ENCODE measurements at regions not wholly inside any gene's neighbourhood (a gene's known extent, or its start where the extent isn't known, plus 50 kb on each side); places are given as distances from the start of the nearest gene placed in this dataset.

DNA sequence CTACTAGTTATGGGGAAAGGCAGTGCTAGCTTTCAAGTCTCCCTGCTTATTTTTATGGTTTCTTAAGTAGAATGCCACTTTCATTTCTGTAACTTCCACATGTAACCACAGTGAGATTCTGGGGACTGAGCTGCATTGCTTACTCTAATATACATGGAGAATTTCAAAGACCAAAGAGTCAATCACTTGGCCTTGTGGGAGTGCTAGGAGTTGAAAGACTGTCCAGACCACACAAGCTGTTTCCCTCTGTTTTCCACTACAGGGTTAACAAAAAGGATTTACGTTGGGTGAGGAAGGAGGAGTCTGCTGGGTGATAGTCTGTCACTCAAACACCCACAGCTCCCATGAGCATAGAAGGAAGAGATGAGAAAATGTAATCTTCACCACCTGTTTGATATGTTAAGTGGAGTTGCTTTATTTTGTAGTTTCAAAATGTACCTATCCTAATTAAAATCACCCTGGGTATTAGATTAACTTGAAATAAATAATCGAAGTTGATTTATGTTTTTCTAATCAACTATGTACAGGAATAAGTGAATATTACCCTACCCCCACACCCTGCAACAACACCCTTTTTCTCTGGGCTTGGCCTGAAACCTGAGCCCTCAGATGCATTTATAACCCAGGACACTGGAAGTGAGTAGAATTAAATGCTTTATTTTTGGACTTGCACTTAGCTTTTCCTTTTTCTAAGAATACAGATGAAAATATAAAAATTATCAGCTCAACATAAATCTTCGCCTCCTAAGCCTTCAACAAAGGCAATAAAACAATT, 225.8 kb upstream of the SLC10A2 start:
- Histone ChIP-seq H3K27me3 (ENCODE audit: control insufficient read depth, insufficient read depth, low read length) (no peaks in the 10 kb centered on the region), H3K4me3 (ENCODE audit: low read length) (no peak overlapping the region), H3K9ac (ENCODE audit: low read length) (no peak overlapping the region), H3K4me1 (ENCODE audit: control insufficient read depth, insufficient read depth, low read length) (no peaks in the 10 kb centered on the region), H3K36me3 (ENCODE audit: control insufficient read depth, insufficient read depth, low read length) (no peaks in the 10 kb centered on the region), H3K9me3 (ENCODE audit: control insufficient read depth, low read length) (no peaks in the 10 kb centered on the region)

DNA sequence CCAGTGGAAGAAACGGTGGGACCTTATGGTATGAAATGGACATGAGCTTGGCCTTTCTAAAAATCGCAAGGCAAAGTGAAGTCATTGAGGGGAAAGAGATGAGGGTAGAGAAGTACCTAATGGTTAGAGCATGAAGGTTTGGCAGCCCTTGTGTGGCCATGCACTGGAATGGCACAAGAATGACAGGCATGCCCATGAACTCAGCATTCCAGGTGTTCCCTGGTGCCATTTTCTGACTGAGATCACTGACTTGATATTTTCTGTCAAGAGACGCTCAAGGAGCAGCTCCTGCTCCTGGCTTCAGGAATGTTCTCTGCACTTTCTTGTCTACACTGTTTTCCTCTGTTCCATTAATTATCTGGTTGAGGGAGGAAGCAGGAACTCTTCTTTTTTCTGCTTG, 225.0 kb upstream of the SLC10A2 start:
- no peak overlapping the region for H3K9ac ChIP-seq (ENCODE audit: low read length)
- no peak overlapping the region for H3K4me3 ChIP-seq (ENCODE audit: low read length)
- H3K4me1 ChIP-seq (ENCODE audit: control insufficient read depth, insufficient read depth, low read length): no peaks in the 10 kb centered on the region
- no peaks in the 10 kb centered on the region for H3K9me3 ChIP-seq (ENCODE audit: control insufficient read depth, low read length)
- no peaks in the 10 kb centered on the region for H3K27me3 ChIP-seq (ENCODE audit: control insufficient read depth, insufficient read depth, low read length)
- no peaks in the 10 kb centered on the region for H3K36me3 ChIP-seq (ENCODE audit: control insufficient read depth, insufficient read depth, low read length)

DNA sequence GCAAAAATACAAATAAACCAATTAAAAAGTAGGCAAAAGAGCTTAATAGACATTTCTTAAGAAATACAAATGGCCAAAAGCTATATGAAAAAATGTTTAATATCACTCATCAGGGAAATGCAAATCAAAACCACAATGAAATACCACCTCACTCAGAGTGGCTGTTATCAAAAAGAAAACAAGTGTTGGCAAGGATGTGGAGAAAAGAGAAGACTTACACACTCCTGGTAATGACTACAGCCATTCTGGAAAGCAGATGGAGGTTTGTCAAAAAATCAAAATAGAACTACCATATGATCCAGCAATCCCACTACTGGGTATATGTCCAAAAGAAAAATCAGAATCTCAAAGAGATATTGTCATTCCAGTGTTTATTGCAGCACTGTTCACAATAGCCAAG, 223.5 kb upstream of the SLC10A2 start:
- no peak overlapping the region for H3K9ac ChIP-seq (ENCODE audit: low read length)
- no peak overlapping the region for H3K4me3 ChIP-seq (ENCODE audit: low read length)
- no peaks in the 10 kb centered on the region for H3K4me1 ChIP-seq (ENCODE audit: control insufficient read depth, insufficient read depth, low read length)
- H3K9me3 ChIP-seq (ENCODE audit: control insufficient read depth, low read length): no peaks in the 10 kb centered on the region
- H3K36me3 ChIP-seq (ENCODE audit: control insufficient read depth, insufficient read depth, low read length): no peaks in the 10 kb centered on the region
- no peaks in the 10 kb centered on the region for H3K27me3 ChIP-seq (ENCODE audit: control insufficient read depth, insufficient read depth, low read length)

DNA sequence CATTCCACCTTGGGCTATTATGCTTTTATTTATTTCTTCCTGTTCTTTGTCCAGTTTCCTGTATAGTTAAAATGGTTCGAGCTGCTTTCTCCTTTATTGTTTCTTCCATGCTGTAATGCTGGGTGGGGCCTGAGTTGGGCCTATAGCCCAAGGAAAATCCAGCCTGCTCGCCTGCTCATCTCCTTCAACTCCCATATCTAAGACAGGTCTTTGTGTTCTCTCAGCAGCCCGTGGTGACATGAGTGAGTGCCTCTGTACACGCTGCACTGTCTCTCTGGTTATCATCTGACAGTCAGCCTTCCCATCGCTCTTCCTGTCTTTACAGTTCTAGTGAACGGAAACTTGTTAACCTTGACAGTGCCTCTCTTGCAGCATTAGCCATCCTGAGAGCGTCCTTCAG, 221.9 kb upstream of the SLC10A2 start:
- Histone ChIP-seq H3K4me3 (ENCODE audit: low read length) (no peak overlapping the region), H3K4me1 (ENCODE audit: control insufficient read depth, insufficient read depth, low read length) (no peaks in the 10 kb centered on the region), H3K9me3 (ENCODE audit: control insufficient read depth, low read length) (no peaks in the 10 kb centered on the region), H3K27me3 (ENCODE audit: control insufficient read depth, insufficient read depth, low read length) (no peaks in the 10 kb centered on the region), H3K36me3 (ENCODE audit: control insufficient read depth, insufficient read depth, low read length) (no peaks in the 10 kb centered on the region), H3K9ac (ENCODE audit: low read length) (no peak overlapping the region)

DNA sequence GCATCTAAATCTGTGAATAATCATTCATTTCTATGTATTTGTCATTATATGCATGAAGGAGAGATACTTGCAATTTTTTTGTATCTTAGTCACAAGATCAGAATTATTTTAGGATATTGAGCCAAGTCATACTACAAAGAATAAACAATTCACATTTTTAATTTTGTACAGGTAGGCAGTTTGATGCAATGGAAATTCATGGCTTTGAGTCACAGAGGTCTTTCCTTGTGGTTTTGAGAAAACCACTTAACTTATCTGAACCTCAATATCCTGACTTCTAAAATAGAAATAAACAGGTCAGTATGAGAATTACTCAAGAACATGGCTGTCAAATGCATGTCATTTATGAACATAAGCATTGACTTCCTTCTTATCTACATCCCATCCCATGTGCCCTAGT, 221.4 kb upstream of the SLC10A2 start:
- Histone ChIP-seq H3K27me3 (ENCODE audit: control insufficient read depth, insufficient read depth, low read length) (no peaks in the 10 kb centered on the region), H3K4me1 (ENCODE audit: control insufficient read depth, insufficient read depth, low read length) (no peaks in the 10 kb centered on the region), H3K36me3 (ENCODE audit: control insufficient read depth, insufficient read depth, low read length) (no peaks in the 10 kb centered on the region), H3K9me3 (ENCODE audit: control insufficient read depth, low read length) (no peaks in the 10 kb centered on the region), H3K9ac (ENCODE audit: low read length) (no peak overlapping the region), H3K4me3 (ENCODE audit: low read length) (no peak overlapping the region)

DNA sequence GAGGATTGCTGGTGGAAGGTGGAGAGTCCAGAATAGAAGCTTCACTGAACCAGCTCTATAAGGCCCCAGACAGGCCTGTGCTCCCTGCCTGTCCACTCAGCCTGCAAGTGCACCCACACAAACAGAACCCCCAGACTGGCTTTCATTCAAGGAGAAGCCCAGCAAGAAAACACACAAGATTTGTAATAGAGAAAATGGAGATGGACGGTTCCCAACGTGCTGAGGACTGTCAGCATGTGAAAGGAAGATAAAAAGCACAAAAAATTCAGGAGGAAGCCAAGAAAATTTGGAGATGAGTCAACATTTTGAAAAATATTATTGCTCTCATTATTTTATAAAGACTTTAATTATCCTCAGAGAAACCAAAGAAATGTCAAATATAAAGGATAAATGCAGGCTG, 218.2 kb upstream of the SLC10A2 start:
- H3K4me1 ChIP-seq (ENCODE audit: control insufficient read depth, insufficient read depth, low read length): no peaks in the 10 kb centered on the region
- H3K27me3 ChIP-seq (ENCODE audit: control insufficient read depth, insufficient read depth, low read length): no peaks in the 10 kb centered on the region
- H3K9ac ChIP-seq (ENCODE audit: low read length): no peak overlapping the region
- H3K4me3 ChIP-seq (ENCODE audit: low read length): no peak overlapping the region
- no peaks in the 10 kb centered on the region for H3K9me3 ChIP-seq (ENCODE audit: control insufficient read depth, low read length)
- H3K36me3 ChIP-seq (ENCODE audit: control insufficient read depth, insufficient read depth, low read length): no peaks in the 10 kb centered on the region

DNA sequence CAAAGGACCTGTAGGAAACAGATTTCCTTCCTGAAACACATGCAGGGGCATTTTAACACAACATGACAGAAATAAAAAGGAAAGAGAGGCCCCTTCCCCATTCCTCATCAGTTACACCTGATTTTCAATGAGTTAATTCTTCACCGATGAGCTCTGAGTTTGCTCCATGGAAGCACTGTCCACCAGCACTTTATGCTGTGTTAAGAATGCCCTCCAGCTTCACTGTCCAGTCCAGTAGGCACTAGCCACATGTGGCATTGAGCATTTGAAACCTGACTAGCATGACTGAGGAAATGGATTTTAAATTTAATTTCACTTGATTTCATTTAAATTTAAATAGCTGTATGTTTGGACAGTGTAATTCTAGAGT, 217.2 kb upstream of the SLC10A2 start:
- H3K9ac ChIP-seq (ENCODE audit: low read length): no peak overlapping the region
- H3K4me1 ChIP-seq (ENCODE audit: control insufficient read depth, insufficient read depth, low read length): no peaks in the 10 kb centered on the region
- no peaks in the 10 kb centered on the region for H3K27me3 ChIP-seq (ENCODE audit: control insufficient read depth, insufficient read depth, low read length)
- H3K36me3 ChIP-seq (ENCODE audit: control insufficient read depth, insufficient read depth, low read length): no peaks in the 10 kb centered on the region
- no peak overlapping the region for H3K4me3 ChIP-seq (ENCODE audit: low read length)
- no peaks in the 10 kb centered on the region for H3K9me3 ChIP-seq (ENCODE audit: control insufficient read depth, low read length)

DNA sequence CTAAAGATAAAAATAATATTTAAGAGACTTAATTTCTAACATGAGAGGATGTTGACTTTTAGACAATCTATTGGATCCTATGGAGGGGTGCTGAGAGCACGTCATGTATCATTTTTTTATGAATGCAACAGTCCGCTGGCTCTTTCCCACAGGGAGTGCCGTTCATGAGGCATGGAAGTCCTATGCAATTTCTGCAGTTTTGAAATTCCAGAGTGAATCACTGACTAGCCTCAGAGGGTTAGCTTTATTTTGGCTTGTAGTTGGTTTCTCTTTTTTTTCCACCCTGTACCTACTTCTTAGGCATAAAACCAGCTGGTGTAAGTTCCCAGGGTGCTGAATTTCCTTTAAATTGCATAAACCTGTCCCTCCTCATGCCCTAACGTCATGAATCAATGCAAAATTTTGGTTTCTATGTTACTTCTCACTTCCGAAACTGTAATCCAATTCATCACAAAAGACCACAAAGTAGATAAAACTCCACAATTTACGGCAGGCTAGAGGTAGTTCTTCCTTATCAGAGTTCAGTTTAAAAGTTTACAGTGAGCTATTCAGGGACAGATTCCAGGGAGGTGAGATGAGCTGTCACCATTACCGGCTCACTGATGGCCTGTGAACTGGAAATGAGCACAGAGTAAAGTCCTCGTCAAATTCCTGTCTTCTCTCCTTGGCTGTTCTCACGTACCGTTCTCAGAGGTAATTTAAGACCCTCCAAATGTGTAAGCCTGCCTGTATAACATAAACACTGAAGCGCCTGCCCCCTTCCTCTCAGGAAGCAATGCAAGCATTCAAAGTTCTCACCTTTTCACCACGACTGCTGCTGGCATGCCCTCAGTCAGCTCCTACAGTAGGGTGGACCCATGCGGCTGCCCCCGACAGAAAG, 216.6 kb upstream of the SLC10A2 start:
- no peaks in the 10 kb centered on the region for H3K4me1 ChIP-seq (ENCODE audit: control insufficient read depth, insufficient read depth, low read length)
- no peak overlapping the region for H3K4me3 ChIP-seq (ENCODE audit: low read length)
- H3K9ac ChIP-seq (ENCODE audit: low read length): no peak overlapping the region
- no peaks in the 10 kb centered on the region for H3K27me3 ChIP-seq (ENCODE audit: control insufficient read depth, insufficient read depth, low read length)
- no peaks in the 10 kb centered on the region for H3K36me3 ChIP-seq (ENCODE audit: control insufficient read depth, insufficient read depth, low read length)
- no peaks in the 10 kb centered on the region for H3K9me3 ChIP-seq (ENCODE audit: control insufficient read depth, low read length)

DNA sequence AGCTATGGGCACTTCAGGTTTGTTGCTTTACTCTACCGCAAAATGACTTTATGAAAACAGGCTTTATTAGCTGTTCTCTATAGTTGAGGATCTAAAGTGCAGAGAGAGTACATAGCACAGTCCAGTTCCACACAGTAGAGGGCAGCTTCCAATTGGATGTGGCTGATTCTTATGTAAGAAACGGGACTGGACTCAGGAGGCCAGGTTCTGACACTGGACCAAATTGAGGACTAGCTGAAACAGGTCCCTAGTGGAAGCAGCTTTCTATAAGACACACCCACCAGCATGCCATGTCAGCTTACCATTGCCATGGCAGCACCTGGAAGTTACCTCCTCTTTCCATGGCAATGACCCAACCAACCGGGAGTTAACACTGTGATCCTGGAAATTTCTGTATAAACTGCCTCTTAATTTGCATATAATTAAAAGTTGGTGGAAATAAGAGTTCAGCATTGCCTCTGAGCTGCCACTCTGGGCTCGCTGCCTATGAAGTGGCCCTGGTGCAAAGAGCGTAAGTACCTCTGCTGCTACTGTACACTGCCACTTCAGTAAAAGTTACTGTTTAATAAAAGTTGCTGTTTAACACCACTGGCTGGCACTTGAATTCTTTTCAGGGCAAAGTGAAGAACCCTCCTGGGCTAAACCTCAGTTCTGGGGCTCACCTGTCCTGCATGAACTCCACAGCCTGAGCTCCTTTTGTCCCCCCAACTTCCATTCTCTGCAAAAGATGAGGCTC, 211.9 kb upstream of the SLC10A2 start:
- H3K36me3 ChIP-seq (ENCODE audit: control insufficient read depth, insufficient read depth, low read length): no peaks in the 10 kb centered on the region
- no peaks in the 10 kb centered on the region for H3K4me1 ChIP-seq (ENCODE audit: control insufficient read depth, insufficient read depth, low read length)
- H3K4me3 ChIP-seq (ENCODE audit: low read length): no peak overlapping the region
- H3K9ac ChIP-seq (ENCODE audit: low read length): no peak overlapping the region
- no peaks in the 10 kb centered on the region for H3K27me3 ChIP-seq (ENCODE audit: control insufficient read depth, insufficient read depth, low read length)
- no peaks in the 10 kb centered on the region for H3K9me3 ChIP-seq (ENCODE audit: control insufficient read depth, low read length)

DNA sequence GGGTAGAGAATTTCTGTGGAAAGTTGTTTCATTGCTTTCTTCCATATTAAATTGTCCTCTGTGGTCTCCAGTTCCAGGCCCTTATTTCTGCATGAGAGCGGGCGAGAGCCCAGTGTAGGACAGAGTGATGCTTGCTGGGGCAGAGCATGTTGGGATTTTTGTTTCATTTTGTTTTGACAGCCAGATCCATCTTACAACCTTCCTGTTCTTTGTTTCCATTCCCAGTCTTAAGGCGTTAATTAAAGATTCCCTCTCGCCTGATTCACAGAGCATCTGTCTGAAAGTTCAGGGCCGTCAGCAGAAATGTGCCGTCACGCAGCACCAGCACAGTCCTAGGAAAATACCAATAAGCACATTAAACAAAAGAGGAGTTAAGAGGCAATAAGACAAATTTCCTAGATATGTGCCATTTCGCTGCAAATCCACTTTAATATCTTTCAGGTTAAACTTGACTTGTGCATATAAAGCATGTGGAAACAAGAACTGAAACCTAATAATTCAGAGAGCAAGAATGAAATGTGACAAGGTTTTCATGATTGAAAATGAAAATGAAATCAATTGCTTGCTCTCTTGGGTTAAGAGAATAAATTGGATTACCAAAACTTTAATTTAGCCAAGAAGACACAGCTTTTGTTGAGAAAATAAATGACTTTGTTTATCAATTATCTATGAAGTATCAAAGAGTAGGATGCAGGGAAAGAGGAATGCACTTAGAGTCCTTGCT, 210.7 kb upstream of the SLC10A2 start:
- H3K9ac ChIP-seq (ENCODE audit: low read length): no peak overlapping the region
- no peaks in the 10 kb centered on the region for H3K36me3 ChIP-seq (ENCODE audit: control insufficient read depth, insufficient read depth, low read length)
- H3K4me3 ChIP-seq (ENCODE audit: low read length): no peak overlapping the region
- H3K9me3 ChIP-seq (ENCODE audit: control insufficient read depth, low read length): no peaks in the 10 kb centered on the region
- no peaks in the 10 kb centered on the region for H3K27me3 ChIP-seq (ENCODE audit: control insufficient read depth, insufficient read depth, low read length)
- H3K4me1 ChIP-seq (ENCODE audit: control insufficient read depth, insufficient read depth, low read length): no peaks in the 10 kb centered on the region

DNA sequence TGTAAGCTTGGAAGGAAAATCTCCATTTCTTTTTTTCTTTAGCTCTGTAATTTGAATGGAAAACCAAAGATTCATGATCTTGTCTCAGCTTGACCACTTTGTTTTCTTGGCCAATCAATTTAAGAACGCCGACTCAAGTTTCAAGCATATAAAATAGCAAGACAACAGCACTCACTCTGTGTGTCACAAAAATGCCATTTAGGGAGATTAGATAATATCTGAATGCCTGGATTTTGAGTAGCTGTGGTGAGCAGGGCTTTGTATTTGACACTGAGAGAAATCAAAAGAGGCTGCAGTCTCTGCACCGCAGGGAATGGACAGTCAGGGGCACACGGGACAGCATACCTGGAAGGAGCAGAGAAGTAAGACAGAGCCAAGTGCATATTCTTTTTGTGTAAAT, 209.5 kb upstream of the SLC10A2 start:
- no peak overlapping the region for H3K4me3 ChIP-seq (ENCODE audit: low read length)
- H3K36me3 ChIP-seq (ENCODE audit: control insufficient read depth, insufficient read depth, low read length): no peaks in the 10 kb centered on the region
- no peaks in the 10 kb centered on the region for H3K27me3 ChIP-seq (ENCODE audit: control insufficient read depth, insufficient read depth, low read length)
- H3K4me1 ChIP-seq (ENCODE audit: control insufficient read depth, insufficient read depth, low read length): no peaks in the 10 kb centered on the region
- H3K9ac ChIP-seq (ENCODE audit: low read length): no peak overlapping the region
- H3K9me3 ChIP-seq (ENCODE audit: control insufficient read depth, low read length): no peaks in the 10 kb centered on the region
